ENCODE measurements at regions not wholly inside any gene's neighbourhood (a gene's known extent, or its start where the extent isn't known, plus 50 kb on each side); places are given as distances from the start of the nearest gene placed in this dataset.

- TF ChIP-seq CTCF (IDR thresholded peaks at IDR 0.05): no peak
- no peaks in the 10 kb centered on the region for H3K4me1 ChIP-seq (ENCODE audit: low read depth)
- no peak for ATAC-seq
- H3K4me3 ChIP-seq: no peak overlapping the region
- H3K9me3 ChIP-seq: no peaks in the 10 kb centered on the region
- H3K36me3 ChIP-seq (ENCODE audit: low read depth): no peaks in the 10 kb centered on the region
- DNase-seq: no peak
- intact Hi-C loops (cut with DNase I, micrococcal nuclease): no loop called here
Measured at GRCh38 chr4:24260923-24261564, 323.3 kb downstream of the DHX15 start.

GRCh38 chr4:24260133-24260715 lies 324.1 kb downstream of the DHX15 start:
- Histone ChIP-seq H3K9me3 (no peaks in the 10 kb centered on the region), H3K36me3 (ENCODE audit: low read depth) (no peaks in the 10 kb centered on the region), H3K4me3 (no peak overlapping the region), H3K4me1 (ENCODE audit: low read depth) (no peaks in the 10 kb centered on the region)
- no peak for TF ChIP-seq CTCF (IDR thresholded peaks at IDR 0.05)
- intact Hi-C loops (cut with DNase I, micrococcal nuclease): no loop called here
- DNase-seq: no peak
- ATAC-seq: no peak

- Histone ChIP-seq H3K4me3 (no peak overlapping the region), H3K9me3 (no peaks in the 10 kb centered on the region), H3K36me3 (ENCODE audit: low read depth) (no peaks in the 10 kb centered on the region), H3K4me1 (ENCODE audit: low read depth) (no peaks in the 10 kb centered on the region)
- TF ChIP-seq CTCF (IDR thresholded peaks at IDR 0.05): no peak
- DNase-seq: no peak
- intact Hi-C loops (cut with DNase I, micrococcal nuclease): no loop called here
- ATAC-seq: no peak
Measured at GRCh38 chr4:24256547-24256946, 327.8 kb downstream of the DHX15 start.

GRCh38 chr4:24256066-24256465 lies 328.3 kb downstream of the DHX15 start:
- no peaks in the 10 kb centered on the region for H3K36me3 ChIP-seq (ENCODE audit: low read depth)
- no peak overlapping the region for H3K4me3 ChIP-seq
- H3K4me1 ChIP-seq (ENCODE audit: low read depth): no peaks in the 10 kb centered on the region
- DNase-seq: no peak
- no peak for TF ChIP-seq CTCF (IDR thresholded peaks at IDR 0.05)
- intact Hi-C loops (cut with DNase I, micrococcal nuclease): no loop called here
- H3K9me3 ChIP-seq: no peaks in the 10 kb centered on the region
- no peak for ATAC-seq

GRCh38 chr4:24252121-24252520 lies 332.2 kb downstream of the DHX15 start:
- Histone ChIP-seq H3K9me3 (no peaks in the 10 kb centered on the region), H3K36me3 (ENCODE audit: low read depth) (no peaks in the 10 kb centered on the region), H3K4me3 (no peak overlapping the region), H3K4me1 (ENCODE audit: low read depth) (peaks cover 3% of the 10 kb centered on the region)
- TF ChIP-seq CTCF (IDR thresholded peaks at IDR 0.05): no peak
- DNase-seq: no peak
- no peak for ATAC-seq
- intact Hi-C loops (cut with DNase I, micrococcal nuclease): no loop called here
